Transverse colon (tissue), 4 donors: ENCODE measurements at regions not wholly inside any gene's neighbourhood (a gene's known extent, or its start where the extent isn't known, plus 50 kb on each side); places are given as distances from the start of the nearest gene placed in this dataset.

Source experiments
- POLR2AphosphoS5 ChIP-seq, 3 donors: sonication (generic); formaldehyde crosslinking; IDR thresholded peaks; one replicate each; pipeline ENCODE4 v1.6.1; 2016; ENCODE audit warnings: antibody characterized with exemption in 3 of 3
- TF ChIP-seq, protein P1 (sequence below), 5 experiments: fragments of 200-600 bp in 3 of 5; fragments of 450-650 bp in 2 of 5; sonication (generic) in 3 of 5; IDR thresholded peaks; 1 replicate in 2 of 5; 2 replicates in 3 of 5; pipeline ENCODE4 v1.5.1; 2016 to 2017; ENCODE audit warnings: antibody characterized with exemption in 5 of 5, inconsistent platforms in 3 of 5, mild to moderate bottlenecking in 2 of 5, moderate library complexity in 1 of 5

DNA sequence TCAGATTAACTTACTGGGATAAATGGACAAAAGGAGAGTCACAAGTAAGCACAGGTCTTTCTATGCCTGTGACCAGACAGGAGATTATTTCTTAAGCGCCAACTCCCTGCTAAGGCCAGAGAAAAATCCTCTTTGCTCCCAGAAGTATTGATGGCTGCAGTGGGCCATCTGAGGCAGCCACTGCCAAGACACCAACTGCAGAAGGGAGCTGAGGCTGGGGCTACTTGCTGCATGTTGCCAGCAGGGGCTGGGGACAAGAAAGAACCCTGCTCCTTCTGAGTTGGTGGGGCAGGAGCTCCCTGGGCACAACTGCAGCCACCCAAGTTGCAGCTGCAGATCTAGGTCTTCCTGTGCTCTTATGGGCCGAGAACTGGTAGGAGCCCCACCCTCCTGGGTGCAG, 1075.3 kb downstream of the PCDH18 start:
- no peak for TF ChIP-seq POLR2AphosphoS5 (IDR thresholded peaks at IDR 0.05)
- TF ChIP-seq, protein P1, sequence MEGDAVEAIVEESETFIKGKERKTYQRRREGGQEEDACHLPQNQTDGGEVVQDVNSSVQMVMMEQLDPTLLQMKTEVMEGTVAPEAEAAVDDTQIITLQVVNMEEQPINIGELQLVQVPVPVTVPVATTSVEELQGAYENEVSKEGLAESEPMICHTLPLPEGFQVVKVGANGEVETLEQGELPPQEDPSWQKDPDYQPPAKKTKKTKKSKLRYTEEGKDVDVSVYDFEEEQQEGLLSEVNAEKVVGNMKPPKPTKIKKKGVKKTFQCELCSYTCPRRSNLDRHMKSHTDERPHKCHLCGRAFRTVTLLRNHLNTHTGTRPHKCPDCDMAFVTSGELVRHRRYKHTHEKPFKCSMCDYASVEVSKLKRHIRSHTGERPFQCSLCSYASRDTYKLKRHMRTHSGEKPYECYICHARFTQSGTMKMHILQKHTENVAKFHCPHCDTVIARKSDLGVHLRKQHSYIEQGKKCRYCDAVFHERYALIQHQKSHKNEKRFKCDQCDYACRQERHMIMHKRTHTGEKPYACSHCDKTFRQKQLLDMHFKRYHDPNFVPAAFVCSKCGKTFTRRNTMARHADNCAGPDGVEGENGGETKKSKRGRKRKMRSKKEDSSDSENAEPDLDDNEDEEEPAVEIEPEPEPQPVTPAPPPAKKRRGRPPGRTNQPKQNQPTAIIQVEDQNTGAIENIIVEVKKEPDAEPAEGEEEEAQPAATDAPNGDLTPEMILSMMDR (IDR thresholded peaks at IDR 0.05), result no peak
